ENCODE measurements at regions not wholly inside any gene's neighbourhood (a gene's known extent, or its start where the extent isn't known, plus 50 kb on each side); places are given as distances from the start of the nearest gene placed in this dataset.
A peak's percentile ranks its signal among the peaks of the same experiment; 100 is the strongest.

GRCh38 chr1:235925016-235925415, 58.3 kb upstream of the LYST start:
- FAIRE-seq: no peak
- DNase-seq (ENCODE audit: low spot score in 2 of 2): no peak

- DNase-seq (ENCODE audit: low spot score in 2 of 2) (no peak), FAIRE-seq (no peak)
These were observed 56.8 kb upstream of the LYST start for GRCh38 chr1:235923466-235924021.

GRCh38 chr1:235920596-235921375, 54.1 kb upstream of the LYST start:
- DNase-seq (ENCODE audit: low spot score in 2 of 2) (no peak), FAIRE-seq (no peak)

GRCh38 chr1:235919833-235920441, 53.2 kb upstream of the LYST start:
- FAIRE-seq: no peak
- no peak for DNase-seq (ENCODE audit: low spot score in 2 of 2)

- FAIRE-seq (no peak), DNase-seq (ENCODE audit: low spot score in 2 of 2) (no peak)
These were observed 52.6 kb upstream of the LYST start for GRCh38 chr1:235919127-235919832.

GRCh38 chr1:235918465-235918864, 51.8 kb upstream of the LYST start:
- no peak for FAIRE-seq

GRCh38 chr1:235918032-235918431, 51.3 kb upstream of the LYST start:
- DNase-seq (ENCODE audit: low spot score in 2 of 2): no peak
- FAIRE-seq: no peak

More at GRCh38 chr1:235918465-235918864, 51.8 kb upstream of the LYST start:
- no peak for DNase-seq (ENCODE audit: low spot score in 2 of 2)

- FAIRE-seq (no peak), DNase-seq (ENCODE audit: low spot score in 2 of 2) (peak; percentile 22 to 65)
These were observed 50.6 kb upstream of the LYST start for GRCh38 chr1:235917267-235917811.

Measured in frontal cortex (tissue), 3 donors.